GM23338 (cell line): ENCODE measurements at regions not wholly inside any gene's neighbourhood (a gene's known extent, or its start where the extent isn't known, plus 50 kb on each side); places are given as distances from the start of the nearest gene placed in this dataset.

Experiments
- ATAC-seq: fragments of 200-7000 bp; cut with Tn5 transposase; 3 replicates; pipeline ENCODE4 v1.9.1; 2020
- DNase-seq: peaks from one replicate; pipeline ENCODE4 v3.0.0-alpha.2; 2015; ENCODE audit warnings: low spot score
- H2AFZ ChIP-seq: fragments of 200-600 bp; sonication (generic); 2 replicates; pipeline ENCODE4 v1.8.0; 2016; ENCODE audit warnings: antibody characterized with exemption, mild to moderate bottlenecking, moderate library complexity
- H3F3A ChIP-seq: fragments of 200-600 bp; sonication (generic); replicated peaks from 2 replicates; pipeline ENCODE4 v1.8.0; 2017; ENCODE audit warnings: antibody characterized with exemption, mixed run types, low read depth
- H3K27ac ChIP-seq: fragments of 200-600 bp; sonication (generic); 2 replicates; pipeline ENCODE4 v1.6.1; 2016; ENCODE audit warnings: low read depth
- H3K27me3 ChIP-seq: fragments of 200-600 bp; sonication (generic); 2 replicates; pipeline ENCODE4 v1.8.0; 2016; ENCODE audit warnings: mild to moderate bottlenecking, mixed run types, moderate library complexity; ENCODE audit not compliant: insufficient read depth
- H3K36me3 ChIP-seq: fragments of 200-600 bp; sonication (generic); 2 replicates; pipeline ENCODE4 v1.8.0; 2016; ENCODE audit warnings: mild to moderate bottlenecking; ENCODE audit not compliant: insufficient read depth
- H3K4me1 ChIP-seq: fragments of 200-600 bp; sonication (generic); 2 replicates; pipeline ENCODE4 v1.8.0; 2016; ENCODE audit warnings: mild to moderate bottlenecking, moderate library complexity; ENCODE audit not compliant: insufficient read depth
- H3K4me2 ChIP-seq: fragments of 200-600 bp; sonication (generic); 2 replicates; pipeline ENCODE4 v1.7.1; 2017; ENCODE audit warnings: mixed run types
- H3K4me3 ChIP-seq: fragments of 200-600 bp; sonication (generic); 2 replicates; pipeline ENCODE4 v1.6.1; 2016; ENCODE audit warnings: mixed run types
- H3K79me2 ChIP-seq: fragments of 200-600 bp; sonication (generic); replicated peaks from 2 replicates; pipeline ENCODE4 v1.8.0; 2017; ENCODE audit warnings: mild to moderate bottlenecking; ENCODE audit not compliant: insufficient read depth
- H3K9me2 ChIP-seq: fragments of 200-600 bp; sonication (generic); 2 replicates; pipeline ENCODE4 v1.8.0; 2017; ENCODE audit not compliant: insufficient read depth
- H4K20me1 ChIP-seq: fragments of 200-600 bp; sonication (generic); replicated peaks from 2 replicates; pipeline ENCODE4 v1.8.0; 2017; ENCODE audit warnings: mild to moderate bottlenecking; ENCODE audit not compliant: insufficient read depth
- H3K27ac Mint-ChIP-seq: 2 replicates; pipeline ENCODE4 v1.8.0; 2020; ENCODE audit warnings: inconsistent platforms, mild to moderate bottlenecking, moderate library complexity, mixed read lengths
- H3K27me3 Mint-ChIP-seq: 3 replicates; pipeline ENCODE4 v1.8.0; 2022; ENCODE audit warnings: low read depth, mild to moderate bottlenecking, moderate library complexity, mixed read lengths, inconsistent platforms; ENCODE audit not compliant: insufficient read depth, poor library complexity
- H3K36me3 Mint-ChIP-seq: 3 replicates; pipeline ENCODE4 v1.8.0; 2021; ENCODE audit warnings: low read depth, mild to moderate bottlenecking, inconsistent platforms, moderate library complexity, mixed read lengths
- H3K4me1 Mint-ChIP-seq: 3 replicates; pipeline ENCODE4 v1.8.0; 2020; ENCODE audit warnings: mild to moderate bottlenecking, inconsistent platforms, mixed read lengths
- H3K4me3 Mint-ChIP-seq: 3 replicates; pipeline ENCODE4 v1.8.0; 2021; ENCODE audit warnings: moderate library complexity, mild to moderate bottlenecking, inconsistent platforms, mixed read lengths
- H3K9me3 Mint-ChIP-seq: 3 replicates; pipeline ENCODE4 v1.8.0; 2020; ENCODE audit warnings: moderate library complexity, mild to moderate bottlenecking, inconsistent platforms, mixed read lengths
- CREB1 ChIP-seq: fragments of 250-450 bp; sonication (Bioruptor Pico); IDR thresholded peaks from 2 replicates; pipeline ENCODE4 v1.5.0; 2020; ENCODE audit warnings: low read depth, mild to moderate bottlenecking, moderate library complexity
- CTCF ChIP-seq, 2 experiments: fragments of 200-600 bp in 1 of 2; sonication (generic) in 1 of 2; conservative IDR thresholded peaks; 2 replicates each; pipeline versions ENCODE4 v1.5.1 to v1.6.1; 2016 to 2017; ENCODE audit warnings: antibody characterized with exemption in 2 of 2, low read depth in 2 of 2, mild to moderate bottlenecking in 2 of 2, moderate library complexity in 1 of 2
- ETS1 ChIP-seq: IDR thresholded peaks from 2 replicates; pipeline ENCODE4 v1.6.1; 2016; ENCODE audit warnings: antibody characterized with exemption
- EZH2 ChIP-seq: fragments of 200-600 bp; sonication (generic); IDR thresholded peaks from one replicate; pipeline ENCODE4 v1.8.0; 2017; ENCODE audit warnings: antibody characterized with exemption, mild to moderate bottlenecking, low read depth; ENCODE audit not compliant: unreplicated experiment
- EZH2phosphoT487 ChIP-seq: fragments of 200-600 bp; sonication (generic); IDR thresholded peaks from one replicate; pipeline ENCODE4 v1.8.1; 2018; ENCODE audit warnings: antibody characterized with exemption; ENCODE audit not compliant: unreplicated experiment
- JUNB ChIP-seq: IDR thresholded peaks from one replicate; pipeline ENCODE4 v1.6.1; 2016; ENCODE audit warnings: antibody characterized with exemption; ENCODE audit not compliant: unreplicated experiment
- NANOG ChIP-seq: IDR thresholded peaks from 2 replicates; pipeline ENCODE4 v1.6.1; 2016; ENCODE audit warnings: antibody characterized with exemption, borderline replicate concordance
- POLR2AphosphoS5 ChIP-seq: IDR thresholded peaks from 2 replicates; pipeline ENCODE4 v1.6.1; 2016; ENCODE audit warnings: antibody characterized with exemption, low read depth
- REST ChIP-seq: IDR thresholded peaks from one replicate; pipeline ENCODE4 v1.6.1; 2018; ENCODE audit warnings: antibody characterized with exemption; ENCODE audit not compliant: unreplicated experiment
- STAT1 ChIP-seq: IDR thresholded peaks from one replicate; pipeline ENCODE4 v1.6.1; 2016; ENCODE audit warnings: antibody characterized with exemption; ENCODE audit not compliant: unreplicated experiment
- ZNF114 ChIP-seq: fragments of 250-450 bp; sonication (Bioruptor Pico); IDR thresholded peaks from 2 replicates; pipeline ENCODE4 v1.5.0; 2020; ENCODE audit warnings: mild to moderate bottlenecking, moderate library complexity
- ZNF331 ChIP-seq: fragments of 250-450 bp; sonication (Bioruptor Pico); IDR thresholded peaks from 2 replicates; pipeline ENCODE4 v1.5.0; 2020; ENCODE audit warnings: low read depth, mild to moderate bottlenecking, moderate library complexity
- ZNF462 ChIP-seq: fragments of 250-450 bp; sonication (Bioruptor Pico); IDR thresholded peaks from 2 replicates; pipeline ENCODE4 v1.5.0; 2020; ENCODE audit warnings: mild to moderate bottlenecking, moderate library complexity

GRCh38 chr11:44509296-44509695 is 56.2 kb upstream of the CD82 start:
- peaks cover 12% of the 10 kb centered on the region for H3K27me3 Mint-ChIP-seq
- 0 out of 2 replicates have a peak overlapping the region, but pooled peaks have one; percentile 32 for H2AFZ ChIP-seq
- H4K20me1 ChIP-seq = no peaks in the 10 kb centered on the region
- no peak for TF ChIP-seq ZNF331
- TF ChIP-seq EZH2phosphoT487 = no peak
- no peak for TF ChIP-seq ETS1
- TF ChIP-seq REST = no peak
- TF ChIP-seq JUNB = no peak
- no peak for TF ChIP-seq CREB1
- TF ChIP-seq POLR2AphosphoS5 = no peak
- TF ChIP-seq NANOG = no peak
- no peak for TF ChIP-seq ZNF114 (CRISPR knock-in tag)
- TF ChIP-seq ZNF462 (CRISPR knock-in tag) = no peak
- TF ChIP-seq CTCF (conservative IDR thresholded peaks at IDR 0.05; ENCODE audit: low read depth in 2 of 2) = no peak
- no peak for TF ChIP-seq STAT1
- no peak for TF ChIP-seq EZH2
- H3K4me2 ChIP-seq = no peak overlapping the region
- H3K79me2 ChIP-seq = no peaks in the 10 kb centered on the region
- H3K36me3 Mint-ChIP-seq = no peaks in the 10 kb centered on the region
- DNase-seq (no peak), ATAC-seq (no peak)
- no peaks in the 10 kb centered on the region for H3F3A ChIP-seq
- no peak overlapping the region for H3K4me3 ChIP-seq
- H3K36me3 ChIP-seq = no peaks in the 10 kb centered on the region
- no peak overlapping the region for H3K27ac ChIP-seq
- H3K4me3 Mint-ChIP-seq = no peak overlapping the region
- no peak overlapping the region for H3K27ac Mint-ChIP-seq
- H3K9me3 Mint-ChIP-seq = peaks cover 3% of the 10 kb centered on the region; the same call in 2 of the 3 replicates
- no peaks in the 10 kb centered on the region for H3K27me3 ChIP-seq
- no peaks in the 10 kb centered on the region for H3K4me1 Mint-ChIP-seq
- no peaks in the 10 kb centered on the region for H3K9me2 ChIP-seq
- no peaks in the 10 kb centered on the region for H3K4me1 ChIP-seq
